Suppressor macrophage treated with lipopolysaccharide for 1 hour (primary cell): ENCODE measurements at regions not wholly inside any gene's neighbourhood (a gene's known extent, or its start where the extent isn't known, plus 50 kb on each side); places are given as distances from the start of the nearest gene placed in this dataset.
"Not testable (repeated sequence)": the region's sequence is repeated elsewhere in the genome, so short reads cannot be mapped to it uniquely, and the experiment has no call there.

Experiments
- DNase-seq, 3 donors: peaks; one replicate each; pipeline ENCODE4 v3.0.0-alpha.2; 2020 to 2022

DNA sequence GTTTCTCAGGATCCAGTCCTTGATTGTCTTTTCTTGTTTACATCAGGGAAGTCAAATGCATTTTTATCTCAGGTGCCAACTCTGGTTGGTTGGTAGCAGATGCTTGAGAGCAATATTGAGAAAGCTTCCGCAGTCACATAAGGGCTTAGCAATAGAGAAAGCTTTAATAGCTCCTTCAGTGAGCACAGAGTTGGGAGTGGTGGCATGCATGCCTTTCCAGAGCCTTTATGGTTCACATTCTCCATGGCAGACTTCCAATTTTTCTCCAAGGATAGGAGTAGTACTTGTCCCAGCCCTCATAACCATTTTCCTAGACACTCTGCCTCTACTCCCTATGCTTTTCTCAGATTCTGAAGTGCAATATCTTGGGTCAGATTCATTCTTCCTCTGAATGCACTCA lies 280.4 kb downstream of the AEBP2 start:
- DNase-seq: no peak

DNA sequence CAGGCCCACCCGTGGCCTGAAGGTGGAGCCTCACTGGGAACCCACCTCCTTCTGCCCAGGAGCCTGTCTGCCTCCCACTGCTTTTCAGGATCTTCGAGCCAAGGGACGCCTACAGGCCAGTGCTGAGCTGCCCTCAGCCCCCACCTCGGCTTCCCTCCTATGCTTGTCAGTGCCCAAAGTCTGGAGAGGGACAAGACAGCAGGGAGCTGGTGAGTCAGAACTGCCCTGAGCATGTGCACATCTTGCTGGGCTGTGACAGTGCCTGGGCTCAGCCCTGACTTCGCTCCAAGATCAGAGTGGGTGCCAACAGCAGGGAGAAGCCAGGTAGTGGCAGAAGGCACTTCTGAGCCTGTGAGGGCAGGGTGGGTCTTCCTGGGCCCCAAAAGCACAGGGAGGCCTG lies 286.8 kb downstream of the AEBP2 start:
- no peak for DNase-seq

- DNase-seq: no peak
These were observed 287.3 kb downstream of the AEBP2 start for GRCh38 chr12:19726592-19726991.

DNA sequence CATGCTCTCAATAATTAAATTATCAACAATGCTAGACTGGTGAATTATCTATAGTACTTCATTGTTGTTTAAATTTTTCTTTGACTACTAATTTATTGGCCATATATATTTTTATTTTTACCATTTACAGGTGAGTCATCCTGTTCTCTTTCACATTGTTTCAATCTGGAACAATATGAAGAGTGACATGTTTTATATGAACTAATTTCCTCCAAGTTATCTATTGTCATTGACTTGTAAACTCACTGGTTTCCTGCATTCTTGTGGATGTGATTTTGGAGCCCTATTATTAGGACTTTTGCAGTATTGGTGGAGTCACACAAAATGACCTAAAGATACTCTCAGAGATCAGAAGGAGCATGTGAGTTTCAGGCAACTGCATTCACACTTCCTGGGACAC lies 297.7 kb downstream of the AEBP2 start:
- DNase-seq: no peak

DNA sequence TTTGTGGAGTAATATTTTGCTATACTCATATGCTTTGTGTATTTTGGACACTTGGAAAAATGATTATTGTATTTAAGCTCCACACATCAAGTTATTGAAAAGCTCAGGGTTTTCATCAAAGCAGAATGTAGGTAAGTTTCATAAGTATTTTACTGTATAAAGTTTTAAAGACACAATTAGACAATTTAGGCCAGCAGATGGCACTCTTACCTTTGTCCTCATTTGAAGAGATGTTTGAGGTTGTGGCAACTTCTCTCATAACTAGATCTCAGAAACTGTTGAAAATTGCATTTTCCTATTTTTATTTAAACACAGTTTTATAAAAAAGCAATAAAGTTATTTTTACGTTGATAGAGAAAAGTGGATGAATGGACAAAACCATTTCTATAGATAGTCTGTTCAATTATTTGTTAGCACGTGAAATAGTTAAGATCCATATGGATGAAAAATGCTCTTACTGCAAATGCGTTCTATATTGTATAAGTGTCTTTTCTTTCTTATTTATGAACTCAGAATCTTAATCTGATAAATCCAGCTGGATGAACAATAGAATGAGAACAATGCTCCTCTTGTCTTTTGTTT lies 300.0 kb downstream of the AEBP2 start:
- peak; percentile 77 to 84 (median 84) for DNase-seq

- peak in 2 of 3 donors; percentile 10 to 14 for DNase-seq
These were observed 301.3 kb downstream of the AEBP2 start for GRCh38 chr12:19740472-19741131.

GRCh38 chr12:19741132-19741489 lies 301.8 kb downstream of the AEBP2 start:
- no peak for DNase-seq

DNA sequence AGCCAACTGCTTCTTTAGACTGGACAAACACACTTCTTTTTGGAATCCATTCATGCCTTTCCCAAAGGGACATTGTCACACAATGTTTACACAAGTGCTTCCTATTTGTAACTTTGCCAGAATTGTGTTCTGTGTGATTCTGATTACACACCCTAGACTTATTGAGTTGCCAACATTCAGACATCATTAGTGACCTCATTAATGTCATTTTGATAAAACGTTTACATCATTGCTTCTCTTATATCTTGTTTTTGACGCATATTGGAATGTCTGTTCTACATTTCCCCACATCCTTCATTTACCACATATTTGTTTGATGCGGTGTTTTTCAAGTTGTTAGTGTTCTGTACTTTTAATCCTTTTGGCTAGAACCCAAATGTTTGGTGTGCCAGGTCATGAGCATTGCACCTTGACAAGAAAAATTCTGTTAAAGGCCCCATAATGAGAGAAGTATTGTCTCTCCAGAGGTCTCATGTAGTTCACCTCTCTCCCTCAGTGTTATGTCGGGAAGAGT lies 305.5 kb downstream of the AEBP2 start:
- no peak for DNase-seq

DNA sequence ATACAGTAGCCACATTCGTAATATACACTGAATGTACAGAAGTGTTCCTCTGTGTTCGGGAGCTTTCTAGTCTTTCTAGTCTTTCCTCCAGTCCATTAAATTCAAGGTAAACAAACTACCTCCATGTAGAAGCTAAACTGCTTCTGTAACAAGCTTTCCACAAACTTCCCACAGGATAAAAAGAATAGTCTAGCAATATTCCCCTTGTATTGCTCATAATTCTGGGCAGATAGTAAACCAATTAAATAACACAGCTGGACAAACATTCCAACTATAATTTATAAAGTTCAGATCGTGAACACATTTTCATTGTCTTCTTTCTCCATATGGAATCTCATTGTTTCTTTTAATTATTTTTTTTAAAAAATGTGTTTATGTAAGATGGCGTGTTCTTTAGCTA lies 307.2 kb downstream of the AEBP2 start:
- DNase-seq: no peak

DNA sequence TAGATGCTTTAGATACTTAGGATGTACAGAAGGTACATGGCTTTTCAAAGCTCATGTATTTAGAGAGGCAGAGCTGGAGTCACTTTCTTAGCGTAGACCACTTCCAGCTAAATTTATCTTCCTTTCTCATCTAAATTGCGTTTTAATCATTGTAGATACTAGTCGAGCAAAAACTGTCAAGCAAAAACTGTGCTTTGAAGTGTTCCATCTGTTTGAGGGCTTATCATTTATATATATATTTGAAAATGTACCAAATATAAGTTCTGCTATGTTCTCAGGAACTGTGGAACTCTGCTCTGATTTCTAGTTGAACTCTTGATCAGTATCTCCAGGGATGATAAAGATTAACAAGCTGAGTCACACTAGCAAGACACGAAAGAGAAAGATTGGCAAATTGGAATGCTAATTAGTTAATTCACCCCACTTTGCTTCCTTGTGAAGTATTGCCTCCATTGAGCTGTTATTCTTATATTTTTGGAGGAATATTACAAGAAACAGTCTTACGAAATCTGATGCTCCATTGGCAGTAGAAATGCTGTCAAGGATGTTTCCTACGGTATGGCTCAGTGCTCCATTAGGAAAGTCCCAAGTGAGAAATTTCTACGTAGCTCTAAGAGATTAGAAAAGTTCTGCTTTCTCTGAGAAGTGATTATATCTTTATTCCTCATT lies 310.7 kb downstream of the AEBP2 start:
- peak; percentile 30 to 57 (median 36) for DNase-seq

- DNase-seq: no peak
These were observed 311.8 kb downstream of the AEBP2 start for GRCh38 chr12:19751078-19751477.

DNA sequence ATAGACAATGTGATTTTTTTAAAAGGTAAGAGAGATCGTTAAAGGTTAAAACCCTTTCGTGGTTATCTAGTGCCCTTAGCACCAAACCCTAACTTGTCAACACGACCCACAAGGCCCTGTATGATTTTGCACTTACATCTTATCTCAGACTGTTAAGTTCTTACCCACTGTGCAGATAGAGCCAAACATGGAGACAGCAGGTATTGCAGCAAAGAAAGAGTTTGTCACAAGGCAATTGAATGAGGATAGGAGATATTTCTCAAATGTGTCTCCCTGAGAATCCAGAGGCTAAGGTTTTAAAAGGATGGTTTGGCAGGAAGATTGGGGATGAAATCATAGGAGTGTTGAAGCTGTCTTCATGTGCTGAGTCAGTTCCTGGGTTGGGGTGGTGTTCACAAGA lies 313.4 kb downstream of the AEBP2 start:
- no peak for DNase-seq

GRCh38 chr12:19755136-19755535 lies 315.8 kb downstream of the AEBP2 start:
- no peak for DNase-seq

- DNase-seq: peak; percentile 30 to 63 (median 47)
These were observed 318.1 kb downstream of the AEBP2 start for GRCh38 chr12:19757317-19757877.

DNA sequence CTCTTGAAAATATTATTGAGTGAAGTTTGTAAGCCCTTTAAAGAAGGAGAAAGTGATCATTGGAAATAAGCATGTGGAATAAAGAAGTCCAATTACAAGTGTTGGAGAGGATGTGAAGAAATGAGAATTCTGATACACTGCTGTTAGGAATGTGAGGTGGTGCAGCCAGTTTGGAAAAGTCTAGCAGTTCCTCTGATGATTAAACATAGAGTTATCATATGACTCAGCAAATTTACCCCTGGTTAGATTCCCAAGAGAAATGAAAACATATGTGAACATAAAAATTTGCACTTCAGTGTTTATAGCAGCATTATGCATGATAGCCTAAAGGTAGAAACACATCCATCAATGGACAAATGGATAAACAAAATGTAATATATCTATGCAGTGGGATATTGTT lies 319.9 kb downstream of the AEBP2 start:
- no peak for DNase-seq

GRCh38 chr12:19760611-19761010 lies 321.3 kb downstream of the AEBP2 start:
- DNase-seq: peak in 2 of 3 donors; percentile 8 to 27

GRCh38 chr12:19761463-19761862 lies 322.2 kb downstream of the AEBP2 start:
- DNase-seq: peak; percentile 48 to 83 (median 74)

- DNase-seq: peak in 1 of 3 donors; percentile 17
These were observed 324.2 kb downstream of the AEBP2 start for GRCh38 chr12:19763488-19763887.

DNA sequence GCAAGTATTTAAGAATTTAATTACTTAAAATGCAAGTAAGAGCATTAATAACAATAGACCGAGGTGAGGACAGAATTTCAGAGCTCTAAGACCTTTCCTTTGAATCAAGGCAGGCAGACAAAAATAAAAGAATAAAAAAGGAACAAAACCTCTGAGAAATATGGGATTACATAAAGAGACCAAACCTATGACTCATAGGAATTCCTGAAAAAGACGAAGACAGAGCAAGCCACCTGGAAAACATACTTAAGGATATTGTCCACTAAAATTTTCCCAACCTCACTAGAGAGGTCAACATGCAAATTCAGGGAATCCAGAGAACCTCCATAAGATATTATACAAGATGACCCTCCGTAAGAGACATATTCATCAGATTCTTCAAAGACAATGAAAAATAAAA lies 325.1 kb downstream of the AEBP2 start:
- no peak for DNase-seq

GRCh38 chr12:19771858-19772257 lies 332.6 kb downstream of the AEBP2 start:
- DNase-seq: no peak

DNA sequence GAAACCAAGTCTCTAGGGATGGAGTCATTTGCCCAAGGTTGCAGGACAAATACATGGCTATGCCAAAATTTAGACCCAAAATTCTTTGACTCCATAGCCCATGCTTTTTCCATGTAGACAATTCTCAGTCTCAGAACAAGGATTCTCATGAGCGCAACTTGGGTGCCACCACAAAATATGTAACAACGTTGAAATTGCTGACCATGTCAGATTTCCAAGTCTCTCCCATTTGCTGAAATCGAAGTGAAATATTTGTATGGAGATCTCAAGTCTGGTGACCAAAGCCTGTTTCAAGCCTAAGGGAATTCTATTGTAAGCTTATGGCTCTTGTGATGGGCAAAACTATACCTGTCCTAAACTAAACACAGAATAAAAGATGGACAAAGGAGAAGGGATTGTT lies 333.5 kb downstream of the AEBP2 start:
- no peak for DNase-seq

GRCh38 chr12:19775241-19775640 lies 335.9 kb downstream of the AEBP2 start:
- no peak for DNase-seq

- DNase-seq: not testable (repeated sequence)
These were observed 336.7 kb downstream of the AEBP2 start for GRCh38 chr12:19775976-19776375.

DNA sequence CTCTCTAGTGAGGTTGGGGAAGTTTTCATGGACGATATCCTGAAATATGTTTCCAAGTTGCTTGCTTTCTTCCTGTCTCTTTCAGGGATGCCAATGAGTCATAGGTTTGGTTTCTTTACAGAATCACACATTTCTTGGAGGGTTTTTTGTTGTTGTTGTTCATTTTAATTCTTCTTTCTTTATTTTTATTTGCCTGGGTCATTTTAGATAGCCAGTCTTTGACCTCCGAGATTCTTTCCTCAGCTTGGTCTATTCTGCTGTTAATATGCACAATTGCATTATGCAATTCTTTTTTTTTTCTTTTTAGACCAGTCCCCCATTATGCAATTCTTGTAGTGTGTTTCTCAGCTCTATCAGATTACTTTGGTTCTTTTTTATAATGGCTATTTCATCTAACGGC lies 338.9 kb downstream of the AEBP2 start:
- peak; percentile 6 to 28 (median 16) for DNase-seq
